Activated naive CD4-positive, alpha-beta T cell (primary cell): ENCODE measurements at regions not wholly inside any gene's neighbourhood (a gene's known extent, or its start where the extent isn't known, plus 50 kb on each side); places are given as distances from the start of the nearest gene placed in this dataset.
"Not testable (repeated sequence)": the region's sequence is repeated elsewhere in the genome, so short reads cannot be mapped to it uniquely, and the experiment has no call there.

Experiments
- DNase-seq, 4 experiments: peaks; one replicate each; lab custom pipeline; 2025; lab: John Stamatoyannopoulos, UW

DNA sequence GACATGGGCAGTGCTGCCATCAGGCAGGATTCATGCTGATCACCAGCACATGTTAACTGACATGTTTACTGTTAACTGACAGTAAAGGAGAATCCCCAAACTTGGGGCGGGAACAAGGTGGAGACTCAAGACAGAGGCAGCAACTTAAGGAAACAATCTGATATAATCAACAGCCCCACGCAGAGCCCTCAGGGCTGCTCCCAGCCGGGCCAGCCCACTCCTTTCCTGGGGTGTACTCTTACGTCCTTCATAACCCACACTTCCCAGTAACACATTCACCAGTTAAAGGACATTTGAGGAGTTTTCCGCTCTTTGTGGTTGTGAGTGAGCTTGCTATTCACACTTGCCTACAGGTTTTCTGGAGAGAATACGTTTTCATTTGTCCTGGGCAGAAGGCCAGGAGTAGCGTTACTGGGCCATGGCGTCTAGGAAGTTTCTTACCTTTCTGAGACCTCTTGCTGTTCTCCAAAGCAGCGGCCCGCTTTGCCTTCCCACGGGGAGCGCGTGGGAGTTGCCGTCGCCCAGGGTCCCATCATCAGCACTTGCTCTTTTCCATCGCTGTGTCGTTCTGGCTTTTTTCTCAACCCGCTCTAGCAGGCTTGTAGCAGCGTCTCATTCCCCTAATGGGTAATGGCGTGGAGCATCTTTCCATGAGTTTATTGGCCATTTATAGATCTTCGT, 56.4 kb downstream of the FOXF2 start:
- no peak for DNase-seq

DNA sequence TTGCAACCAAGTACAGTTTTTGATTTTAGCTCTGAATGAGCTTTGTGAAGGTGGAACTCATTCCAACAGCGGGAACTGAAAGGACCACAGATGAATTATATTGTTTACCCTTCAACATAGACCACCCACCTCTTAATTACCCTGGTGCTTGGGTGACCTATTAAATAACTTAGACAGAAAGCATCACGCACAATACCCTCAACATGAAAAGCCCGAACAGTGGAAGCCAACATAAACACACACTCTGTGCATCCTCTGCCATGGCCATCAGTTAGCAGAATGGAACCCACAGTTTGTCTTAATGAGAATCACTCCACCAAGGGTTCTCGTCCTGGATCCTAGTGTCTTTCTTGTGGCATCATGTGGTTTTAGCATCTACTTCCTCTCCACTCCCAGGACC, 60.5 kb downstream of the FOXF2 start:
- DNase-seq: no peak

GRCh38 chr6:1453024-1453423, 63.6 kb downstream of the FOXF2 start:
- DNase-seq: no peak

GRCh38 chr6:1456816-1457215, 67.4 kb downstream of the FOXF2 start:
- DNase-seq: not testable (repeated sequence)

GRCh38 chr6:1461207-1461606, 71.8 kb downstream of the FOXF2 start:
- no peak for DNase-seq

GRCh38 chr6:1461736-1462135, 72.4 kb downstream of the FOXF2 start:
- no peak for DNase-seq

DNA sequence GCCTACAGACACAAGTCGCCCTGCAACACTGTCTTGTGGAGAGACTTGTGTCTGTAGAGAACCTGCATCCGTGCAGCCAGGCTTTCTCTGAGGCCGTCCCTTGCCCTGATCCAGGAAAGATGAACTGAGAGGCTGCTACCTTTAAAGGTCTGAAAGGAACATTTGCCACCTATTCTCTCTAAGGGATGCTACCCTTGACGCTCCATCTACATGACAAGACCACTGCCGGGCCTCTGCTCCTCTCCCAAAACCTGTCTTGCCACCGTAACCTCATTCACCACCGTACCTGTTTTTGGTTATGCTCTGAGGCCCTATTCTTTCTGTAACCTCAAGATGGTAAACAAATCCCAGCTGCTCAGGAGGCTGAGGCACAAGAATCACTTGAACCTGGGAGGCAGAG, 73.9 kb downstream of the FOXF2 start:
- DNase-seq: no peak

- DNase-seq: no peak
These were observed 74.5 kb downstream of the FOXF2 start for GRCh38 chr6:1463751-1464426.

GRCh38 chr6:1464781-1465370, 75.5 kb downstream of the FOXF2 start:
- DNase-seq: no peak

DNA sequence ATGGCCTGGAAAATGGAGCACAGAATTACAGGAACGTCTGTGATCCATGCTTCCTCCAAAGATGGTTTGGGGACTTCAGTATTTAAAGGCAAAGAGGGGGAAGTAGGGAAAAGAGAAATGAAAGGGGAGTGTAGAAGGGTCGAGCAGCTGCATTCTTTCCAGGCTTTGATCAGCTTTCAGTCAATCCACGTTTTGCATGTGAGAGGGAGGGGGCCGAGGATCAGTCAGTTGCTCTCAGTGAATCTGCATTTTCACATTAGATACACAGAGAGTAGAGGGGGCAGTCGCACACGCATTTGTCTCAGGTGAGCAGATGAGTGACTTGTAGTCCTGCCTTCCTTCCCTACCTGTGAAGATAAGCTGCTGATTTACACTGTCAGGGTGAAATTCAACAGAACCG, 78.8 kb downstream of the FOXF2 start:
- no peak for DNase-seq

GRCh38 chr6:1470040-1470439, 80.7 kb downstream of the FOXF2 start:
- no peak for DNase-seq

GRCh38 chr6:1472643-1473042, 83.3 kb downstream of the FOXF2 start:
- DNase-seq: no peak

DNA sequence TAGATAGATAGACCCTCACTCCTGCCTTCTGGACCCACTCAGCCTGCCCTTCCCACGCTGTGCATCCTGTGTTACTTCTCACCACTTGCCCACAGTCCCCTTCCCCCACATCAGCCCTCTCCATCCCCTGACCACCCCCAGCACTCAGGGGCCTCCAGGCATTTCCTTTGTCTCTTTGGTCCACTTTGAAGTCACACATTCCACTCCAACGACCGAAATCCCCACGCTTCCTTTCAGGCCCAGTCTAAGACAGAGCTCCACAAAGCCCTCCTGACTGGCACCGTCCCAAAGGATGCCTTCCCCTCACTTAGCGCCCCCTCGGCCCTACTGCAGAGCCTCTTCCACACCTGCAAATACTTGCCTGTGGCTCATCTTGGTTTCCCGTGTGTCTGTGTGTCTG, 83.8 kb downstream of the FOXF2 start:
- DNase-seq: no peak

GRCh38 chr6:1473598-1473997, 84.2 kb downstream of the FOXF2 start:
- no peak for DNase-seq

- no peak for DNase-seq
These were observed 84.8 kb downstream of the FOXF2 start for GRCh38 chr6:1474205-1474604.

DNA sequence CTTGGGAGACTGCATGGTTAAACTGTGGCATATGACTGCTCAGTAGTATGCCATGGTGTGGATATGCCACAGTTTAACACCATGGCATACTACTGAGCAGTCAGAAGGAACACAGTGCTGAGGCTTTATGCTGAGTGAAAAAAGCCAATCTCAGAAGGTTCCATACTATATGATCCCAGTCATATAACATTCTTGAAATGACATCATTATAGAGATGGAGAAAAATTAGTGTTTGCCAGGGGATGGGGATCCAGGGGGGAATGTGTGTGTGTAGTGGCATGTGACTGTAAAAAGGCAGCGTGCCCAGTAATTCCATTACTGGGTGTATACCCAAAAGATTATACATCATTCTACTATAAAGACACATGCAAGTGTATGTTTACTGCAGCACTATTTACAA, 85.8 kb downstream of the FOXF2 start:
- DNase-seq: no peak

- DNase-seq: no peak
These were observed 88.2 kb downstream of the FOXF2 start for GRCh38 chr6:1477432-1478090.

GRCh38 chr6:1478163-1478826, 88.9 kb downstream of the FOXF2 start:
- DNase-seq: not testable (repeated sequence)

- no peak for DNase-seq
These were observed 89.7 kb downstream of the FOXF2 start for GRCh38 chr6:1479095-1479494.

DNA sequence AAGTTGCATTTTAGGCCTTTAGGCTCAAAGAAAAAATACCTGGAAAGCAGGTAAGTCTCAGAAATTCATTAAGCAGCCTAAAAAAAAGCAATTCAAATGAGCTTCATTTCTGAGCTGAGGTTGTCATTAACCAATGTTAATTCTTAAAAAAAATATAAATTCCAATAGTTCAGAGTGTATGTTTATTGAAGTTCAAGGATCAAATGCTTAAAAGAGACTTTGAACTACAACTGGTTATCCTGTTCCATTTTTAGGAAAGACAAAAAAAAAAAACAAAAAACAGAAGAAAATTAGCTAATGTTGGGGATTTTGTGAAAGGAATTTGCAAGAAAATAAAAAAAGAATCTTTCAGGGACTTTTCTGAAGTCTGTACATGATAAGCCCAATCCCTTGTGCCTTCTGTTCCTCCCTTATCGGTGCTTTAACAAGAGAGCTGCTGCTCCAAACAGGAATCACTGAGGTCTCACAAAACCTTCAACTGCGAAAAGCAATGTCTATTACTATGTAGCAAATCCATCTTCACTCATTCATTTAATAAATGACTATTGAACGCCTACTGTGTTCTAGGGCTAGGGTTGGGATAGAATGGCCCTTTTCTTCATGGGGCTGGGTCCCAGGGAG, 90.3 kb downstream of the FOXF2 start:
- no peak for DNase-seq

GRCh38 chr6:1481286-1481685, 91.9 kb downstream of the FOXF2 start:
- no peak for DNase-seq
